ENCODE measurements at regions not wholly inside any gene's neighbourhood (a gene's known extent, or its start where the extent isn't known, plus 50 kb on each side); places are given as distances from the start of the nearest gene placed in this dataset.

DNA sequence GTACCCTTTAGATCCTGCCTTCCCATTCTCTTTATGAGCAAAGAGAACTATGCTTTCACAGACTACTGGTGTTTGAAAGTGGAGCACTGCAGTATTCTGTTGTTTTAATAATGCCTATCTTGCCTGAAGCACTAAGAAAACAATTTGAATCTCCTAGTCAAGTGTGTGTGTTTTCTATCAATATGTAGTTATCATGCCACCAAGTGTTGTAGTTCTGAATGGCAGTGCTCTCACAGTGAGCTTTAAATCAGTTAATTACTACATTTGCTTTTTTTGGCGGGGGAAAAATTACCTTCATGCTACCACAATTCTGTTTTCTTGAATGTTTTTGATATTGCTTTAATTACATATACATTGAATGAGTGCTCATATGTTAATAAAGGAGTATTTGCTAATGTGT lies 143.6 kb upstream of the FAM47A start:
- TF ChIP-seq, protein P1, sequence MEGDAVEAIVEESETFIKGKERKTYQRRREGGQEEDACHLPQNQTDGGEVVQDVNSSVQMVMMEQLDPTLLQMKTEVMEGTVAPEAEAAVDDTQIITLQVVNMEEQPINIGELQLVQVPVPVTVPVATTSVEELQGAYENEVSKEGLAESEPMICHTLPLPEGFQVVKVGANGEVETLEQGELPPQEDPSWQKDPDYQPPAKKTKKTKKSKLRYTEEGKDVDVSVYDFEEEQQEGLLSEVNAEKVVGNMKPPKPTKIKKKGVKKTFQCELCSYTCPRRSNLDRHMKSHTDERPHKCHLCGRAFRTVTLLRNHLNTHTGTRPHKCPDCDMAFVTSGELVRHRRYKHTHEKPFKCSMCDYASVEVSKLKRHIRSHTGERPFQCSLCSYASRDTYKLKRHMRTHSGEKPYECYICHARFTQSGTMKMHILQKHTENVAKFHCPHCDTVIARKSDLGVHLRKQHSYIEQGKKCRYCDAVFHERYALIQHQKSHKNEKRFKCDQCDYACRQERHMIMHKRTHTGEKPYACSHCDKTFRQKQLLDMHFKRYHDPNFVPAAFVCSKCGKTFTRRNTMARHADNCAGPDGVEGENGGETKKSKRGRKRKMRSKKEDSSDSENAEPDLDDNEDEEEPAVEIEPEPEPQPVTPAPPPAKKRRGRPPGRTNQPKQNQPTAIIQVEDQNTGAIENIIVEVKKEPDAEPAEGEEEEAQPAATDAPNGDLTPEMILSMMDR (IDR thresholded peaks at IDR 0.05; ENCODE audit: borderline replicate concordance, extremely low read depth, low read length, poor library complexity, severe bottlenecking) = no peak
- TF ChIP-seq EZH2 (IDR thresholded peaks at IDR 0.05; ENCODE audit: borderline replicate concordance, low read depth, low read length, severe bottlenecking) = no peak

Measured in DND-41 (cell line).